GM19240 (cell line): ENCODE measurements at regions not wholly inside any gene's neighbourhood (a gene's known extent, or its start where the extent isn't known, plus 50 kb on each side); places are given as distances from the start of the nearest gene placed in this dataset.
"Not testable (repeated sequence)": the region's sequence is repeated elsewhere in the genome, so short reads cannot be mapped to it uniquely, and the experiment has no call there.

Source experiments
- DNase-seq: peaks from one replicate; pipeline ENCODE4 v3.0.0; 2011; ENCODE audit warnings: low spot score; ENCODE audit not compliant: insufficient read length

DNA sequence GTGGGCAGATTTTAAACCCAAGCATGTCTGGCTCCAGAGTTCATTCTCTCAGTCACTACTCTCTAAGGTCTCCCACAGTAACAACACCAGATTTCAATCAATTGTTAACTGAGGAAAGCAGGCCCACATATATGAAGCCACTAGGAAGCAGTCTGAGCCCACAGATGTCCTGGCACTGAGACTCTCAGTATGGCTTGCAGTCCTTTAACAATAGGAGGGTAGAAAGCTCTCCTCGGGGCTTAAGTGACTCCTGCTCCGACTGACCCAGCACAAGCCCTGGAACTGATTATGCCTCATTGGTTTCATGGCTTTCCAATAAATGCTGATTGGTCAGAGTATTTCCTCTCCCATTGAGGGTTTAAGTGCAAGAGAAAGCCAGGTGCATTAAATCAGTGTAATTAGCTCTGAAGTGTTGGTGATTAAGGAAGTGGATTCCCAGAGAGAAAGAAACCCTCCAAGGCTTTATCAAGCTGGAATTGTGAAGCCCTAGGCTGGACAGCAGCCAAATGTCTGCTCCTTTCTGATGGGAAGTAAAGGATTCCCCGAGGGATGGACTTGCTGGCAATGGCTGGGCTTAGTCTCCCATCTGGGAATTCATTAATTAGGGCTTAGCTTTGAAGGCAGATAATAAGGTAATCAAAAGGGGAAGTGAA, 76.6 kb upstream of the PROKR2 start:
- DNase-seq = no peak

DNA sequence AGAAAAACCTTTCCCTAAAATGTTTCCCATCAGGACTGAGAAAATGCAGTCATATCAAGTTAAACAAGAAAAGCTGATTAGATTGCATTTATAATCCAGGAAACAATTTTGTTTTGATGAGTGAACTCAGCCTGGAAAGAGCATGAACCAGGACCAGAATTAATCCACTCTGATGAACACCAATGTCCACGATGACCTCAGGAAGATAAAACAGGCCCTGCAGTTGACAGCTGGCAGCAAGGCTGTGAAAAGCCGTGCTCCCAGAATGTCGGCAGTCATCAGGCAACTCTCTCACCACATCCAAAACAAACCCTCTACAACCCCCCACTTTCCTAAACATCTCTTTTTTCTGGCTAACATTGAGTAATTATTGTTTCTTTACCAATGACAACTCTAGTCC, 74.0 kb upstream of the PROKR2 start:
- no peak for DNase-seq

DNA sequence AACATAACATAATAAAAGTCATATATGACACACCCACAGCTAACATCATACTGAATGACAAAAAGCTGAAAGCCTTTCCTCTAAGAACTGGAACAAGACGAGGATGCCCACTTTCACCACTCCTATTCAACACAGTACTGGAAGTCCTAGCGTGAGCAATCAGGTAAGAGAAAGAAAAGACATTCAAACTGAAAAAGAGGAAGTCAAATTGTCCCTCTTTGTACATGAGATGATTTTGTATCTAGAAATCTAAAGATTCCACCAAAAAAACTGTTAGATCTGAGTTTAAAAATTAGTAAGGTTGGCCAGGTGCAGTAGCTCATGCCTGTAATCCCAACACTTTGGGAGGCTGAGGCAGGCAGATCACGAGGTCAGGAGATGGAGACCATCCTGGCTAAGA, 70.1 kb upstream of the PROKR2 start:
- not testable (repeated sequence) for DNase-seq

DNA sequence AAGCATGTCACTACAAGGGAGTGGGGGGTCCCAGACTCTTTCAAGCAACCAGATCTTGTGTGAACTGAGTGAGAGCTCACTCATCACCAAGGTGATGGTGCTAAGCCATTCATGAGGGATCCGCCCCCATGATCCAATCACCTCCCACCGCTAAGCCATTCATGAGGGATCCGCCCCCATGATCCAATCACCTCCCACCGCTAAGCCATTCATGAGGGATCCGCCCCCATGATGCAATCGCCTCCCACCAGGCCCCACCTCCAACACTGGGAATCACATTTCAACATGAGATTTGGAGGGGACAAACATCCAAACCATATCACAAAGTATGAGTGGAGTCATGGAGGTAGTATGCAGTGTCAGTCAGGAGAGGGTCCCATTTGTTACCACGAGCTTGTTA, 64.8 kb upstream of the PROKR2 start:
- DNase-seq = not testable (repeated sequence)

DNA sequence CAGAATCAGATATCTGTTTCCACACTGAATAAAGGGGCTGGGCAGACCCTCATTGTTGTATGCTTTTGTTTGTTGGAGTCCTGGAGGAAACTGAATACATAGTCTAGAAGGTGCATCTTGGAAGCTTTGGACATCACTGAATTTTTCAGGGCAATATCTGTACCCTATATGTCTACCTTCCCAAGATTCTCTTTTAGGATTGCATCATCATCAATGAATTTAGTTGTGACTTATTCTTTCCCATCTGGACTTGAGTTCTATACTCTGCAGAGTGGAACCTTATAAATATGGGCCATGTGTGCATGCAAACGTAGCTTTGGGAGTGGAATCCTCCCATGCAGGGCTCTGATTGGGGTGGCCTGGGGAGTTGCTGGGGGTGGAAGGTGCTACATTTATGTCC, 60.7 kb upstream of the PROKR2 start:
- DNase-seq = no peak

DNA sequence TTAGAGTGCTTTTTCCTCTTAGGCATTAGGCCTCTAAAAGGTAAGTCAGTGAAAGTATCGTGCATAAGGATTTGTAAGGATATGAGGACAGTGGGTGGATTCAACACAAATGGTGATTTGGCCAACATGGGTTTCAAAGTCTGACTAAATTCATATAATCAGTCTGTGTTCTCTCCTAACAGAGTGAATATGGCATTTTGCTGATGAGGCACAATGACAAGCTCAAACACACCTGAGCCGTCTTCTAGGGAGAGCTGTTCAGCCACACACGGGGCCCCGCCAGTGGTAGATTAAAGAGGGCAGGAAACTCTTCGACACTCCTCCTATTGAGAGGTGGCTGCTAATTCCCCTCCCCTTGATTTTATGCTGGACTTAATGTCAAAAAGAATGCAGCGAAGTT, 59.5 kb upstream of the PROKR2 start:
- DNase-seq = no peak

DNA sequence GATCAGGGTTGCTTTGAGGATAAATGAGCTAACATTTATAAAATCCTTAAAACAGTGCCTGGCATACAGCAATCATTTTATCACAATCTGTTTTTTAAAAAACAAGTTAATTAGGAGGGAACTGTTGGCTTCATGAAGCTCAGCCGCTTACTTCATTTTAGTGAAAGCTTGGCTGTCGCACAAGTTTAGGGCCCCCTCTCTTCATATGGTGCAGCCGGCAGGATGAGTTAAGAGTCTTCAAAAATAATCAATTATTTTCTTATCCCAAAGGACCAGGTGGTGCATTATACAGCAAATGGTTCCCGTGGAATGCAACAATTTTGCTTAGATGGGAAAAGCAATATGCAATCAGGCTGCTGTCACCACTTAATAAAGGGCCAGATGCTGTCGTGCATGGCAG, 57.4 kb upstream of the PROKR2 start:
- DNase-seq = no peak

DNA sequence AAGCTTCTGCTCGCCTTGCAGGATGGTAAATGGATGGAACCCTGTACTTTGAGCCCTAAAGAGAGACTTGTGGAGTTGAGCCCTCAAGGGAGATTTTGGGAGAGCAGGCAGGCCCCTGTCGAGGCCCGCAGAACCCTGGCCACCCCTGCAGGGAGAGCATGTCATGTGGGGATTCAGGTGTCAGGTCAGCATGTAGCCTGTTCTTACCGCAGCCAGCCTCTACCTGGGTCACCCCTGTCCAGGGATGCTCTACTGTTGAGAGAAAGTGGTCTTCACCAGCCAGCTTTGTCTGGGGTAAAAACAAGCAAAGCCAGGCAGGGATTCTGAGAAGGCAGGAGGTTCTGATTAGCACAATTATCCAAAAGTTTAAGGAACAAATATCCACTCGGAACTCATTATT, 55.6 kb upstream of the PROKR2 start:
- DNase-seq = no peak

DNA sequence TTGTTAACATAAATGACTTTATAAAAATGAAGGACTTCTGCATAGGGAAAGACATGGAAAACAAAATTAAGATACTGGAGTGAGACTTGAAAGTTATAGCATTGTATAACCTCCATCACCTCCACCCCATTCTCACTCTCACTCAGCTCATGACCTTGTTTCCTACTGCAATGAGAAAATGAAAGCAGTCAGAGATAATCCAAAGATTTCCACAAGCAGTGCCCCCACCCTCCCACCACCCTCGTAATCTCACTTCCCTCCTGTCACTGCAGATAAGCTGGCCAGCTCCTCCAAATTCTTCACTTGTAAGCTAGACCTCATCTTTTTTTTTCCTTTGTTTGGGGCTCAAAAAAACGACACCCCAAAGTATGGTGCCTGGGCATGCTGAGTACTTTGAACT, 52.9 kb upstream of the PROKR2 start:
- no peak for DNase-seq
